K562 (cell line): ENCODE measurements at regions not wholly inside any gene's neighbourhood (a gene's known extent, or its start where the extent isn't known, plus 50 kb on each side); places are given as distances from the start of the nearest gene placed in this dataset.

Experiments used
- ATAC-seq: fragments of 200-7000 bp; cut with Tn5 transposase; 3 replicates; pipeline ENCODE4 v1.9.1; 2020; ENCODE audit warnings: moderate library complexity
- BruUV-seq: library from RNA; stranded (reverse); fragments of 400-500 nt; replicated peaks from 2 replicates; lab custom pipeline; 2021; lab: Mats Ljungman, UMichigan
- CTCF ChIA-PET: fragments of 300-600 bp; formaldehyde crosslinking; extraction: SDS; loops from one replicate; lab custom pipeline; 2021; ENCODE audit warnings: low intra/inter-chr PET ratio; lab: Yijun Ruan, JAX
- POLR2A ChIA-PET: fragments of 300-600, 350-650 bp; sonication (Branson Sonifier 250); formaldehyde crosslinking; extraction: SDS; loops from one replicate; lab custom pipeline; 2021; ENCODE audit warnings: antibody characterized with exemption, inconsistent platforms; lab: Yijun Ruan, JAX
- DNase-seq, 4 experiments: peaks; one replicate each; pipeline versions ENCODE4 v3.0.0 to v3.0.0-alpha.2; 2011 to 2018; ENCODE audit warnings: low spot score in 3 of 4, mixed read lengths in 3 of 4; ENCODE audit errors: extremely low read depth in 1 of 4
- FAIRE-seq: peaks from 2 replicates; lab custom pipeline; 2011; peaks lifted over from hg19 to GRCh38; lab: Jason Lieb, UNC
- H2AFZ ChIP-seq: 2 replicates; pipeline ENCODE4 v1.6.0; 2011; ENCODE audit warnings: low read depth, low read length, control low read depth, inconsistent platforms
- H3K27ac ChIP-seq: fragments of 200-600 bp; 3 replicates; pipeline ENCODE4 v1.8.0; 2011; ENCODE audit warnings: low read depth, mild to moderate bottlenecking, control low read depth, inconsistent platforms, low read length, moderate library complexity, mixed read lengths; ENCODE audit errors: extremely low read depth
- H3K27me3 ChIP-seq, 2 experiments: fragments of 300-600 bp in 1 of 2; 2 replicates in 1 of 2; 3 replicates in 1 of 2; pipeline versions ENCODE4 v1.6.0 to v1.8.0; 2011; ENCODE audit warnings: inconsistent platforms in 2 of 2, low read length in 2 of 2, mild to moderate bottlenecking in 1 of 2, mixed read lengths in 1 of 2, moderate library complexity in 1 of 2; ENCODE audit not compliant: control insufficient read depth in 2 of 2, insufficient read depth in 2 of 2
- H3K36me3 ChIP-seq: fragments of 300-600 bp; 3 replicates; pipeline ENCODE4 v1.8.0; 2011; ENCODE audit warnings: mild to moderate bottlenecking, low read length, inconsistent platforms; ENCODE audit not compliant: control insufficient read depth, insufficient read depth
- H3K4me1 ChIP-seq, 2 experiments: fragments of 200-600 bp in 1 of 2; replicated peaks in 1 of 2; 2 replicates in 1 of 2; 3 replicates in 1 of 2; pipeline versions ENCODE4 v1.5.1 to v1.8.0; 2011; ENCODE audit warnings: inconsistent platforms in 2 of 2, low read length in 2 of 2, mild to moderate bottlenecking in 1 of 2, mixed read lengths in 1 of 2, moderate library complexity in 1 of 2; ENCODE audit not compliant: control insufficient read depth in 2 of 2, insufficient read depth in 2 of 2
- H3K4me2 ChIP-seq: 2 replicates; pipeline ENCODE4 v1.6.1; 2011; ENCODE audit warnings: low read length, control low read depth, inconsistent platforms, mixed read lengths; ENCODE audit not compliant: insufficient read depth
- H3K4me3 ChIP-seq: fragments of 200-600 bp; sonication (generic), shearing (Covaris generic); 2 replicates; pipeline ENCODE4 v1.5.1; 2016; ENCODE audit warnings: control low read depth, inconsistent platforms
- H3K79me2 ChIP-seq: fragments of 200-600 bp; 3 replicates; pipeline ENCODE4 v1.8.0; 2011; ENCODE audit warnings: low read length, inconsistent platforms; ENCODE audit not compliant: control insufficient read depth, insufficient read depth
- H3K9ac ChIP-seq, 2 experiments: 2 replicates each; pipeline versions ENCODE4 v1.6.0 to v1.6.1; 2011; ENCODE audit warnings: low read depth in 2 of 2, low read length in 2 of 2, control low read depth in 1 of 2, inconsistent platforms in 1 of 2, mild to moderate bottlenecking in 1 of 2, mixed read lengths in 1 of 2; ENCODE audit not compliant: insufficient read depth in 1 of 2
- H3K9me1 ChIP-seq: one replicate; pipeline ENCODE4 v1.6.0; 2011; ENCODE audit warnings: inconsistent platforms, mild to moderate bottlenecking, low read length, moderate library complexity; ENCODE audit not compliant: control insufficient read depth, insufficient read depth
- H3K9me3 ChIP-seq: replicated peaks from 2 replicates; pipeline ENCODE4 v1.5.1; 2011; ENCODE audit warnings: low read depth, low read length, inconsistent platforms; ENCODE audit not compliant: control insufficient read depth, insufficient read depth
- H4K20me1 ChIP-seq: replicated peaks from 2 replicates; pipeline ENCODE4 v1.6.1; 2011; ENCODE audit warnings: low read length, inconsistent platforms, mixed read lengths; ENCODE audit not compliant: control insufficient read depth, insufficient read depth
- BRD4 ChIP-seq: fragments of 200-600 bp; sonication (generic); IDR thresholded peaks from 2 replicates; pipeline ENCODE4 v1.6.1; 2017; ENCODE audit warnings: inconsistent platforms
- CHD1 ChIP-seq: fragments of 200-600 bp; sonication (generic); IDR thresholded peaks from one replicate; pipeline ENCODE4 v1.6.1; 2012; ENCODE audit warnings: mild to moderate bottlenecking, moderate library complexity, low read length, inconsistent platforms
- ELF2 ChIP-seq: fragments of 250-450 bp; sonication (Bioruptor Pico); IDR thresholded peaks from 2 replicates; pipeline ENCODE4 v1.5.0; 2021; ENCODE audit warnings: mild to moderate bottlenecking
- GATAD2A ChIP-seq: fragments of 450-650 bp; IDR thresholded peaks from 2 replicates; pipeline ENCODE4 v1.6.1; 2017
- KDM1A ChIP-seq, 2 experiments: fragments of 450-650 bp; IDR thresholded peaks; 2 replicates each; pipeline ENCODE4 v1.6.1; 2016; ENCODE audit warnings: mild to moderate bottlenecking in 2 of 2
- MXI1 ChIP-seq: IDR thresholded peaks from 2 replicates; pipeline ENCODE4 v1.6.1; 2011; ENCODE audit warnings: low read depth, mild to moderate bottlenecking, improper control_type of control experiment, low read length
- NFE2 ChIP-seq: IDR thresholded peaks from 2 replicates; pipeline ENCODE4 v1.6.1; 2014; ENCODE audit warnings: antibody characterized with exemption, low read depth
- PHB ChIP-seq: fragments of 250-450 bp; sonication (Bioruptor Pico); IDR thresholded peaks from 2 replicates; pipeline ENCODE4 v1.5.0; 2021
- SUPT5H ChIP-seq: fragments of 450-650 bp; IDR thresholded peaks from 2 replicates; pipeline ENCODE4 v1.6.1; 2016
- XRCC4 ChIP-seq: IDR thresholded peaks from one replicate; pipeline ENCODE4 v1.6.1; 2011; ENCODE audit not compliant: insufficient read depth, insufficient read length; ENCODE audit errors: extremely low read depth
- ZFP1 ChIP-seq: fragments of 450-650 bp; formaldehyde crosslinking; IDR thresholded peaks from 2 replicates; pipeline ENCODE4 v1.4.0; 2020; ENCODE audit warnings: mild to moderate bottlenecking, mixed read lengths
- WGBS: fragments of 100-300 bp; shearing (Covaris generic); methylation state at CpG from one replicate; pipeline ENCODE4 v1.1.6; 2016; ENCODE audit warnings: low coverage, mixed read lengths; ENCODE audit not compliant: insufficient coverage; ENCODE audit errors: missing lambda C conversion rate; 5-methylcytosine and 5-hydroxymethylcytosine counted together
- in situ Hi-C: fragments of 300-500 bp; cut with MboI; formaldehyde crosslinking; loops from 4 replicates; pipeline ENCODE4 v1.15.0; 2018; ENCODE audit warnings: inconsistent platforms, mixed read lengths
- intact Hi-C: fragments of 100-400 bp; cut with micrococcal nuclease; formaldehyde crosslinking; loops from 2 replicates; pipeline ENCODE4 v1.14.2; 2022
- TF ChIP-seq, protein P1 (sequence below), 2 experiments: fragments of 450-650 bp; conservative IDR thresholded peaks; 2 replicates each; pipeline ENCODE4 v1.6.1; 2017; ENCODE audit warnings: mild to moderate bottlenecking in 2 of 2, moderate library complexity in 2 of 2
- TF ChIP-seq, protein P2 (sequence below): fragments of 250-450 bp; sonication (Bioruptor Pico); IDR thresholded peaks from 2 replicates; pipeline ENCODE4 v1.6.1; 2021; ENCODE audit warnings: mild to moderate bottlenecking
- TF ChIP-seq, protein P3 (sequence below): fragments of 450-650 bp; IDR thresholded peaks from 2 replicates; pipeline ENCODE4 v1.6.1; 2017; ENCODE audit warnings: mild to moderate bottlenecking, moderate library complexity
- TF ChIP-seq, protein P4 (sequence below): sonication (generic); formaldehyde crosslinking; IDR thresholded peaks from 2 replicates; pipeline ENCODE4 v1.8.0; 2022; ENCODE audit warnings: mild to moderate bottlenecking, low read depth, missing genetic modification reagents
- TF ChIP-seq, protein P5 (sequence below), 2 experiments: fragments of 150-350 bp in 1 of 2; IDR thresholded peaks; 2 replicates each; pipeline ENCODE4 v1.6.1; 2012 to 2016; ENCODE audit warnings: low read depth in 2 of 2, low read length in 2 of 2, mild to moderate bottlenecking in 1 of 2, moderate library complexity in 1 of 2

DNA sequence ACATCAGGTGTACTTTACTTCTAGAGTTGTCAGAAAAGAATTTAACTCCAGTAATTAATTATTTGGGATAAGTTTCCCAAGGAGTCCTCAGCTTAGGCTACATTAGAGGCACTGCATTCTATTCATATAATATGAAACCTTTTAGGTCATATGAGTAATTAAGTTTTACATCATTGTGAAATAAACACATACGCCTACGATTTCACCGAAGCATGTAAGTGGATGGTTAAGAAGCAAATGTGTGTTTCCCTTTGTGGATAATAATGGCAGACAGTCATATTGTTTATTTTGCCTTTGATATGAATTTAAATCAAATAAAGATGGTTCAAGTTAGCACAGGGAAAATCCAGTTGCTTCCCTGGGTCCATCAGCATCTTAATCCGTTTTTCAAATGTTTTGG is 535.9 kb upstream of the ATP11B start:
- Histone ChIP-seq H3K9me1 (no peaks in the 10 kb centered on the region), H3K27ac (no peak overlapping the region), H3K9ac (no peak overlapping the region), H3K36me3 (no peaks in the 10 kb centered on the region), H3K4me1 (peaks cover 0 to 3% of the 10 kb centered on the region in 2 experiments; a peak in 1 of 5 replicates), H3K27me3 (no peaks in the 10 kb centered on the region; a peak in 1 of 5 replicates), H3K79me2 (no peaks in the 10 kb centered on the region), H3K9me3 (no peaks in the 10 kb centered on the region), H3K4me2 (no peak overlapping the region), H2AFZ (no peak overlapping the region), H3K4me3 (no peak overlapping the region), H4K20me1 (no peaks in the 10 kb centered on the region)
- DNase-seq (no peak), FAIRE-seq (no peak), ATAC-seq (no peak)
- BruUV-seq = no TSS peak
- 5% methylated on average over 4 of the region's 4 CpGs for WGBS
- TF ChIP-seq XRCC4 (no peak), CHD1 (no peak), PHB (no peak), MXI1 (no peak), ZFP1 (CRISPR knock-in tag) (no peak), ELF2 (CRISPR knock-in tag) (no peak), NFE2 (no peak), KDM1A (IDR thresholded peaks at IDR 0.05) (no peak), GATAD2A (no peak), BRD4 (no peak), SUPT5H (no peak)
- TF ChIP-seq, protein P1, sequence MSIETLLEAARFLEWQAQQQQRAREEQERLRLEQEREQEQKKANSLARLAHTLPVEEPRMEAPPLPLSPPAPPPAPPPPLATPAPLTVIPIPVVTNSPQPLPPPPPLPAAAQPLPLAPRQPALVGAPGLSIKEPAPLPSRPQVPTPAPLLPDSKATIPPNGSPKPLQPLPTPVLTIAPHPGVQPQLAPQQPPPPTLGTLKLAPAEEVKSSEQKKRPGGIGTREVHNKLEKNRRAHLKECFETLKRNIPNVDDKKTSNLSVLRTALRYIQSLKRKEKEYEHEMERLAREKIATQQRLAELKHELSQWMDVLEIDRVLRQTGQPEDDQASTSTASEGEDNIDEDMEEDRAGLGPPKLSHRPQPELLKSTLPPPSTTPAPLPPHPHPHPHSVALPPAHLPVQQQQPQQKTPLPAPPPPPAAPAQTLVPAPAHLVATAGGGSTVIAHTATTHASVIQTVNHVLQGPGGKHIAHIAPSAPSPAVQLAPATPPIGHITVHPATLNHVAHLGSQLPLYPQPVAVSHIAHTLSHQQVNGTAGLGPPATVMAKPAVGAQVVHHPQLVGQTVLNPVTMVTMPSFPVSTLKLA (conservative IDR thresholded peaks at IDR 0.05) = no peak
- TF ChIP-seq, protein P2, sequence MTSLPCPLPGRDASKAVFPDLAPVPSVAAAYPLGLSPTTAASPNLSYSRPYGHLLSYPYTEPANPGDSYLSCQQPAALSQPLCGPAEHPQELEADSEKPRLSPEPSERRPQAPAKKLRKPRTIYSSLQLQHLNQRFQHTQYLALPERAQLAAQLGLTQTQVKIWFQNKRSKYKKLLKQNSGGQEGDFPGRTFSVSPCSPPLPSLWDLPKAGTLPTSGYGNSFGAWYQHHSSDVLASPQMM = no peak
- TF ChIP-seq, protein P3, sequence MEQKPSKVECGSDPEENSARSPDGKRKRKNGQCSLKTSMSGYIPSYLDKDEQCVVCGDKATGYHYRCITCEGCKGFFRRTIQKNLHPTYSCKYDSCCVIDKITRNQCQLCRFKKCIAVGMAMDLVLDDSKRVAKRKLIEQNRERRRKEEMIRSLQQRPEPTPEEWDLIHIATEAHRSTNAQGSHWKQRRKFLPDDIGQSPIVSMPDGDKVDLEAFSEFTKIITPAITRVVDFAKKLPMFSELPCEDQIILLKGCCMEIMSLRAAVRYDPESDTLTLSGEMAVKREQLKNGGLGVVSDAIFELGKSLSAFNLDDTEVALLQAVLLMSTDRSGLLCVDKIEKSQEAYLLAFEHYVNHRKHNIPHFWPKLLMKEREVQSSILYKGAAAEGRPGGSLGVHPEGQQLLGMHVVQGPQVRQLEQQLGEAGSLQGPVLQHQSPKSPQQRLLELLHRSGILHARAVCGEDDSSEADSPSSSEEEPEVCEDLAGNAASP = no peak
- TF ChIP-seq, protein P4, sequence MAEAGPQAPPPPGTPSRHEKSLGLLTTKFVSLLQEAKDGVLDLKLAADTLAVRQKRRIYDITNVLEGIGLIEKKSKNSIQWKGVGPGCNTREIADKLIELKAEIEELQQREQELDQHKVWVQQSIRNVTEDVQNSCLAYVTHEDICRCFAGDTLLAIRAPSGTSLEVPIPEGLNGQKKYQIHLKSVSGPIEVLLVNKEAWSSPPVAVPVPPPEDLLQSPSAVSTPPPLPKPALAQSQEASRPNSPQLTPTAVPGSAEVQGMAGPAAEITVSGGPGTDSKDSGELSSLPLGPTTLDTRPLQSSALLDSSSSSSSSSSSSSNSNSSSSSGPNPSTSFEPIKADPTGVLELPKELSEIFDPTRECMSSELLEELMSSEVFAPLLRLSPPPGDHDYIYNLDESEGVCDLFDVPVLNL (CRISPR knock-in tag) = no peak
- TF ChIP-seq, protein P5, sequence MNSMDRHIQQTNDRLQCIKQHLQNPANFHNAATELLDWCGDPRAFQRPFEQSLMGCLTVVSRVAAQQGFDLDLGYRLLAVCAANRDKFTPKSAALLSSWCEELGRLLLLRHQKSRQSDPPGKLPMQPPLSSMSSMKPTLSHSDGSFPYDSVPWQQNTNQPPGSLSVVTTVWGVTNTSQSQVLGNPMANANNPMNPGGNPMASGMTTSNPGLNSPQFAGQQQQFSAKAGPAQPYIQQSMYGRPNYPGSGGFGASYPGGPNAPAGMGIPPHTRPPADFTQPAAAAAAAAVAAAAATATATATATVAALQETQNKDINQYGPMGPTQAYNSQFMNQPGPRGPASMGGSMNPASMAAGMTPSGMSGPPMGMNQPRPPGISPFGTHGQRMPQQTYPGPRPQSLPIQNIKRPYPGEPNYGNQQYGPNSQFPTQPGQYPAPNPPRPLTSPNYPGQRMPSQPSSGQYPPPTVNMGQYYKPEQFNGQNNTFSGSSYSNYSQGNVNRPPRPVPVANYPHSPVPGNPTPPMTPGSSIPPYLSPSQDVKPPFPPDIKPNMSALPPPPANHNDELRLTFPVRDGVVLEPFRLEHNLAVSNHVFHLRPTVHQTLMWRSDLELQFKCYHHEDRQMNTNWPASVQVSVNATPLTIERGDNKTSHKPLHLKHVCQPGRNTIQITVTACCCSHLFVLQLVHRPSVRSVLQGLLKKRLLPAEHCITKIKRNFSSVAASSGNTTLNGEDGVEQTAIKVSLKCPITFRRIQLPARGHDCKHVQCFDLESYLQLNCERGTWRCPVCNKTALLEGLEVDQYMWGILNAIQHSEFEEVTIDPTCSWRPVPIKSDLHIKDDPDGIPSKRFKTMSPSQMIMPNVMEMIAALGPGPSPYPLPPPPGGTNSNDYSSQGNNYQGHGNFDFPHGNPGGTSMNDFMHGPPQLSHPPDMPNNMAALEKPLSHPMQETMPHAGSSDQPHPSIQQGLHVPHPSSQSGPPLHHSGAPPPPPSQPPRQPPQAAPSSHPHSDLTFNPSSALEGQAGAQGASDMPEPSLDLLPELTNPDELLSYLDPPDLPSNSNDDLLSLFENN (IDR thresholded peaks at IDR 0.05; ENCODE audit: low read depth in 2 of 2, low read length in 2 of 2) = no peak
- in situ Hi-C loops (no loop called here), intact Hi-C loops (loop anchor here (5.0 to 10.0 kb wide), 2 partner anchors 360 to 427 kb away; no protein-coding TSS in a partner anchor)
- POLR2A ChIA-PET = no interaction called here
- CTCF ChIA-PET = no interaction called here
